ENCODE measurements at regions not wholly inside any gene's neighbourhood (a gene's known extent, or its start where the extent isn't known, plus 50 kb on each side); places are given as distances from the start of the nearest gene placed in this dataset.

DNA sequence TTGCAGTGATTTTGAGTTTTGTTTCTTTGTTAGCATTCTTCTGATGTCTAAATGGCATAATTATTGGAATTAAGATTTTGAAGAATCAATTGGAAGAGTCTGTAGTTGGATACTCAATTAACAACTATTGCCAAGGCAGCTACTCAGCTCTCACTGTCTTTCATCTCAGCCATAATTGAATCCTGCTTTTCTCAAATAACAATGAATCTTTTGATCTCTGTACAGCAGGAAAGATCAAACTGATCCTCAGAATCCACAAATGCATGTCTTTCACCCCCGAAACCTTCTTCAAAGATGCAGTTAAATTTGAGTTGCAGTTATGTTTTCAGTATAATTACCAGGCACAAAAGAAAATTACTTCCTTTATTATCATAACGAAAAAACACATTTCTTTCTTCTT, 86.2 kb downstream of the MAD2L1 start:
- H3K27ac ChIP-seq = no peak overlapping the region
- WGBS, 4 donors = 73 to 89% (median 79%) methylated on average over 2 of the region's 2 CpGs
- DNase-seq = no peak
- no peaks in the 10 kb centered on the region for H3K4me1 ChIP-seq (replicated peaks in 1 of 2)
- intact Hi-C loops (cut with DNase I) = no loop called here
- no peaks in the 10 kb centered on the region for H3K9me3 ChIP-seq (replicated peaks in 1 of 3)
- H3K36me3 ChIP-seq (replicated peaks in 1 of 2) = no peaks in the 10 kb centered on the region
- TF ChIP-seq, protein P1, sequence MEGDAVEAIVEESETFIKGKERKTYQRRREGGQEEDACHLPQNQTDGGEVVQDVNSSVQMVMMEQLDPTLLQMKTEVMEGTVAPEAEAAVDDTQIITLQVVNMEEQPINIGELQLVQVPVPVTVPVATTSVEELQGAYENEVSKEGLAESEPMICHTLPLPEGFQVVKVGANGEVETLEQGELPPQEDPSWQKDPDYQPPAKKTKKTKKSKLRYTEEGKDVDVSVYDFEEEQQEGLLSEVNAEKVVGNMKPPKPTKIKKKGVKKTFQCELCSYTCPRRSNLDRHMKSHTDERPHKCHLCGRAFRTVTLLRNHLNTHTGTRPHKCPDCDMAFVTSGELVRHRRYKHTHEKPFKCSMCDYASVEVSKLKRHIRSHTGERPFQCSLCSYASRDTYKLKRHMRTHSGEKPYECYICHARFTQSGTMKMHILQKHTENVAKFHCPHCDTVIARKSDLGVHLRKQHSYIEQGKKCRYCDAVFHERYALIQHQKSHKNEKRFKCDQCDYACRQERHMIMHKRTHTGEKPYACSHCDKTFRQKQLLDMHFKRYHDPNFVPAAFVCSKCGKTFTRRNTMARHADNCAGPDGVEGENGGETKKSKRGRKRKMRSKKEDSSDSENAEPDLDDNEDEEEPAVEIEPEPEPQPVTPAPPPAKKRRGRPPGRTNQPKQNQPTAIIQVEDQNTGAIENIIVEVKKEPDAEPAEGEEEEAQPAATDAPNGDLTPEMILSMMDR (IDR thresholded peaks at IDR 0.05) = no peak
- no peak for TF ChIP-seq POLR2A (IDR thresholded peaks at IDR 0.05)
- H3K4me3 ChIP-seq = no peak overlapping the region
- no peaks in the 10 kb centered on the region for H3K27me3 ChIP-seq

DNA sequence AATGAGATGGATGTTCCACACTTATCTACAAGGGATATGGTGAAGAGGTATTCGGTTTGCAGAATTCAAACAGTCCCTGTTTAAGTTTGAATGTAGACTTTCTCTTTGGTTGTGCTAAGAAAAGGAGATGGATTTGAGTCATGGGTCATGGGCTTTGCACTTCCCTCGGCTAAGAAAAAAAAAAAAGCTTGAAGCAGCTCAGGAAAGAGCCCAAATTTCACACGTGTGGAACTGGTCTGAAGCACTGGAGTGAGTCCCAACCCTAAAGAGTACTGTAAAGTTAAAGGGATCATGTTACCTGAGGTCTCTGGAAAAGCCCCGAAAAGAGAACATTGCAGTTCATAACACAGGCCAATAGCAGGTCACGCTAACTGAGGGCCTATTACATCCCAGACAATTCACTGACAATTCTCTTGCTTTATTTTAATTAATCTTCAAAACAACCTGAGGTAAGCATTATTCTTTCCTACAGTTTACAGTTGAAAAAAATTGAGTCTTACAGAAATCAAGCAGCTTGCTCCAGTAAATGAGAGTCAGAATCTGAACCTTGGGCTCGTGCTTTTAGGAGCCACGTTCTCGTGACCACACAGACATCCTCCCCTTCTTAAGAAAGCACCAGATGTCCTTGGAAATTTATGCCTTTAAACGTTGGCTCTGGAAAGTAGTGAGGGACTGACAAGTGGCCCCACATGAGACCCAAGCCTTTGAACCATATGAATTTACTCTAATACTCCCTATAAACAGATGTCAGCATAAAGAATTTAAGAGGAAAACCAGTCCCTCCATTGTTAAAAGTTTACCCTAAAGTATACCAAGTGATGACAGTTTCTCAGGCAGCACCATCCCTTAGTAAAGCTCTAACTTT, 89.3 kb downstream of the MAD2L1 start:
- H3K27me3 ChIP-seq = no peaks in the 10 kb centered on the region
- H3K9me3 ChIP-seq (replicated peaks in 1 of 3) = no peaks in the 10 kb centered on the region
- WGBS, 4 donors = 64 to 73% (median 65%) methylated on average over 9 of the region's 9 CpGs
- no peak overlapping the region for H3K27ac ChIP-seq
- H3K4me3 ChIP-seq = no peak overlapping the region
- no peak for TF ChIP-seq POLR2A (IDR thresholded peaks at IDR 0.05)
- TF ChIP-seq, protein P1 (IDR thresholded peaks at IDR 0.05) = no peak
- intact Hi-C loops (cut with DNase I) = no loop called here
- no peak for DNase-seq
- H3K36me3 ChIP-seq (replicated peaks in 1 of 2) = no peaks in the 10 kb centered on the region
- no peaks in the 10 kb centered on the region for H3K4me1 ChIP-seq (replicated peaks in 1 of 2)

DNA sequence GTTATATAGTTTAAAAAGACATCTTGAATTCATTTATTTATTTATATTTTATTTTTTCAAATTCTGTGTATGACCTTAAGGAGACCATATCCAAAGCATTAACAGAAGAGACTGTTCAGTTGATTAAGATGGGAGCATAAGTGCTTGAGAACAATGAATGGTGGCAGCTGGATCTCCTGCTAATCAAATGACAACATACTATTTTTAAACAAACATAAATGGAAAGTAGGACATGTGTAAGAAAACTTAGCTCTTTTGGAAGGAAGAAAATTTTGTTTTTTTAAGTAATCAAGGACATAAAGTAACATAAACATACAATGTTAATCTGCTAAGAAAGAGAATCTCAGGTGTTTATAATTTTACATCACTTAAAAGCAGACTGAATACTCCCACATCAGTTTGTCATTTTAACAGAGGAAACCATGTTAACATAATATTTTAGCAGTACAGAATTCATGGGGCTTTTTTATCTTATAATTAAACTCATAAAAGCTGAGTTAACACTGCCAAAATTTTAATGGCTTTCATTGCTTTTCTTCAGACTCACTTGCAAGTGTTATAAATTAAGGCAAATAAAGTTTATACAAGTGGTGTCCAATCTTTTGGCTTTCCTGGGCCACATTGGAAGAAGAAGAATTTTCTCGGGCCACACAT, 95.1 kb downstream of the MAD2L1 start:
- Histone ChIP-seq H3K27me3 (no peaks in the 10 kb centered on the region), H3K4me1 (replicated peaks in 1 of 2) (no peaks in the 10 kb centered on the region), H3K36me3 (replicated peaks in 1 of 2) (no peaks in the 10 kb centered on the region), H3K4me3 (no peak overlapping the region), H3K27ac (no peak overlapping the region), H3K9me3 (replicated peaks in 1 of 3) (no peaks in the 10 kb centered on the region)
- 62 to 82% (median 75%) methylated on average over 1 of the region's 1 CpG for WGBS, 4 donors
- DNase-seq = no peak
- intact Hi-C loops (cut with DNase I) = no loop called here
- TF ChIP-seq, protein P1 (IDR thresholded peaks at IDR 0.05) = no peak
- no peak for TF ChIP-seq POLR2A (IDR thresholded peaks at IDR 0.05)

DNA sequence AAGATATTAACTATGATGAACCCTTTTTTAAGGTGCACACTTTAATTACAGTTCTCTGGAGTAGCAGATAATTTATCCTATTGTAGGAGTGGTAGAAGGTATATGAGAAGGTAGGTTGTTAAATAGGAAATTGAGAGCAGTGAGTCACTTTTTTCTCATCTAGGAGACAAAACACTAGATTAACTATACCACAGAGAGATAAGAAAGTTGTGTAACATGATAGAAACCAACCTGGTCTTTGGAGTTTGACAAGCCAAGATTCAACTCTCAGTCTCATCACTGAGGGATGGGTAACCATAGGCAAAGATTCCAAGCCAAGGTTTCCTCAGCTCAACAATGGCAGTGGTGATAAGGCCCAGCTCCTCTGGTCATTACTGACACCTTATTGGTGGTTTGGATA, 104.0 kb downstream of the MAD2L1 start:
- Histone ChIP-seq H3K27ac (no peak overlapping the region), H3K36me3 (replicated peaks in 1 of 2) (no peaks in the 10 kb centered on the region), H3K9me3 (replicated peaks in 1 of 3) (no peaks in the 10 kb centered on the region), H3K27me3 (no peaks in the 10 kb centered on the region), H3K4me1 (replicated peaks in 1 of 2) (no peaks in the 10 kb centered on the region), H3K4me3 (no peak overlapping the region)
- no peak for DNase-seq
- intact Hi-C loops (cut with DNase I) = no loop called here
- TF ChIP-seq, protein P1 (IDR thresholded peaks at IDR 0.05) = no peak
- no peak for TF ChIP-seq POLR2A (IDR thresholded peaks at IDR 0.05)

All from adrenal gland (tissue), 9 donors.